ENCODE measurements at regions not wholly inside any gene's neighbourhood (a gene's known extent, or its start where the extent isn't known, plus 50 kb on each side); places are given as distances from the start of the nearest gene placed in this dataset.
A peak's percentile ranks its signal among the peaks of the same experiment; 100 is the strongest.

GRCh38 chr5:17819783-17820182, 185.5 kb downstream of the TAF11L14 start:
- ATAC-seq = no peak
- Histone ChIP-seq H3K9ac (ENCODE audit: insufficient read depth in 1 of 2, low read depth in 2 of 2, low read length in 2 of 2) (no peak overlapping the region), H4K20me1 (replicated peaks; ENCODE audit: control insufficient read depth, insufficient read depth, low read length) (no peaks in the 10 kb centered on the region), H2AFZ (ENCODE audit: low read depth, low read length) (no peak overlapping the region), H3K4me2 (ENCODE audit: insufficient read depth, low read length) (no peak overlapping the region), H3K4me3 (no peak overlapping the region), H3K27ac (ENCODE audit: extremely low read depth, low read depth, low read length) (no peak overlapping the region), H3K79me2 (ENCODE audit: control insufficient read depth, insufficient read depth, low read length) (no peaks in the 10 kb centered on the region), H3K27me3 (ENCODE audit: control insufficient read depth in 2 of 2, insufficient read depth in 2 of 2, low read length in 2 of 2) (no peaks in the 10 kb centered on the region), H3K36me3 (ENCODE audit: control insufficient read depth, insufficient read depth, low read length) (no peaks in the 10 kb centered on the region), H3K9me3 (replicated peaks; ENCODE audit: control insufficient read depth, insufficient read depth, low read depth, low read length) (no peaks in the 10 kb centered on the region; the same call in 1 of the 2 replicates), H3K9me1 (ENCODE audit: control insufficient read depth, insufficient read depth, low read length) (no peaks in the 10 kb centered on the region), H3K4me1 (replicated peaks in 1 of 2; ENCODE audit: control insufficient read depth in 2 of 2, insufficient read depth in 2 of 2, low read length in 2 of 2) (no peaks in the 10 kb centered on the region)
- no peak for FAIRE-seq
- WGBS (ENCODE audit: insufficient coverage, low coverage, missing lambda C conversion rate) = under 1% methylated on average over 5 of the region's 5 CpGs
- ChIA-PET CTCF (ENCODE audit: low intra/inter-chr PET ratio) (no interaction called here), POLR2A (no interaction called here)
- TF ChIP-seq CHD4 (IDR thresholded peaks at IDR 0.05; ENCODE audit: insufficient read depth, insufficient replicate concordance, low read depth, low read length, poor library complexity, severe bottlenecking) (no peak), ZNF316 (IDR thresholded peaks at IDR 0.05) (0 out of 2 replicates have a peak, but pooled peaks have one; percentile 10), NFE2 (IDR thresholded peaks at IDR 0.05; ENCODE audit: low read depth) (0 out of 2 replicates have a peak, but pooled peaks have one; percentile 3), ATF1 (CRISPR knock-in tag; IDR thresholded peaks at IDR 0.05) (no peak), ATF1 (tag; IDR thresholded peaks at IDR 0.05) (no peak)
- no peak for DNase-seq (ENCODE audit: extremely low read depth in 1 of 4, low spot score in 3 of 4)
- in situ Hi-C loops (cut with MboI) = no loop called here
- intact Hi-C loops (cut with micrococcal nuclease) = no loop called here
- BruUV-seq (replicated peaks) = no TSS peak

GRCh38 chr5:17828681-17829080, 194.4 kb downstream of the TAF11L14 start:
- no peaks in the 10 kb centered on the region for H4K20me1 ChIP-seq (replicated peaks; ENCODE audit: control insufficient read depth, insufficient read depth, low read length)
- no peak for ATAC-seq
- FAIRE-seq = no peak
- no peak overlapping the region for H3K27ac ChIP-seq (ENCODE audit: extremely low read depth, low read depth, low read length)
- ChIA-PET POLR2A (no interaction called here), CTCF (ENCODE audit: low intra/inter-chr PET ratio) (no interaction called here)
- H3K9me1 ChIP-seq (ENCODE audit: control insufficient read depth, insufficient read depth, low read length) = no peaks in the 10 kb centered on the region
- H2AFZ ChIP-seq (ENCODE audit: low read depth, low read length) = no peak overlapping the region
- H3K9ac ChIP-seq (ENCODE audit: insufficient read depth in 1 of 2, low read depth in 2 of 2, low read length in 2 of 2) = no peak overlapping the region
- no TSS peak for BruUV-seq (replicated peaks)
- H3K79me2 ChIP-seq (ENCODE audit: control insufficient read depth, insufficient read depth, low read length) = no peaks in the 10 kb centered on the region
- no peaks in the 10 kb centered on the region for H3K36me3 ChIP-seq (ENCODE audit: control insufficient read depth, insufficient read depth, low read length)
- intact Hi-C loops (cut with micrococcal nuclease) (no loop called here), in situ Hi-C loops (cut with MboI) (no loop called here)
- H3K4me3 ChIP-seq = no peak overlapping the region
- H3K4me1 ChIP-seq (replicated peaks in 1 of 2; ENCODE audit: control insufficient read depth in 2 of 2, insufficient read depth in 2 of 2, low read length in 2 of 2) = no peaks in the 10 kb centered on the region
- no peak for DNase-seq (ENCODE audit: extremely low read depth in 1 of 4, low spot score in 3 of 4)
- no peaks in the 10 kb centered on the region for H3K9me3 ChIP-seq (replicated peaks; ENCODE audit: control insufficient read depth, insufficient read depth, low read depth, low read length)
- no peak overlapping the region for H3K4me2 ChIP-seq (ENCODE audit: insufficient read depth, low read length)
- WGBS (ENCODE audit: insufficient coverage, low coverage, missing lambda C conversion rate) = 0% methylated on average over 2 of the region's 2 CpGs
- H3K27me3 ChIP-seq (ENCODE audit: control insufficient read depth in 2 of 2, insufficient read depth in 2 of 2, low read length in 2 of 2) = no peaks in the 10 kb centered on the region
- TF ChIP-seq CBFB (CRISPR knock-in tag; IDR thresholded peaks at IDR 0.05) = no peak
- no peak for TF ChIP-seq HIVEP1 (CRISPR knock-in tag; IDR thresholded peaks at IDR 0.05)
- TF ChIP-seq ZNF41 (CRISPR knock-in tag; conservative IDR thresholded peaks at IDR 0.05) = no peak
- no peak for TF ChIP-seq ZFP36 (IDR thresholded peaks at IDR 0.05; ENCODE audit: low read depth, low read length, partially characterized antibody)
- no peak for TF ChIP-seq GTF2E2 (tag; IDR thresholded peaks at IDR 0.05)
- TF ChIP-seq U2AF2 (optimal IDR thresholded peaks at IDR 0.05; ENCODE audit: low read depth, low read length) = no peak
- no peak for TF ChIP-seq ZBTB11 (CRISPR knock-in tag; IDR thresholded peaks at IDR 0.05)
- no peak for TF ChIP-seq EZH2 (IDR thresholded peaks at IDR 0.05; ENCODE audit: borderline replicate concordance, low read depth, low read length)
- no peak for TF ChIP-seq SMARCA4 (IDR thresholded peaks at IDR 0.05)
